Heart right ventricle (tissue), 16 donors: ENCODE measurements at regions not wholly inside any gene's neighbourhood (a gene's known extent, or its start where the extent isn't known, plus 50 kb on each side); places are given as distances from the start of the nearest gene placed in this dataset.

Experiments
- ATAC-seq, 8 donors: fragments of 200-7000 bp; cut with Tn5 transposase; one replicate each; pipeline ENCODE4 v1.9.1; 2020; ENCODE audit warnings: mild to moderate bottlenecking in 8 of 8, moderate library complexity in 8 of 8, moderate number of reproducible peaks in 1 of 8
- DNase-seq, 2 donors: peaks; one replicate each; pipeline ENCODE4 v3.0.0-alpha.2; 2020
- H3K27ac ChIP-seq, 10 donors: fragments of 200-600 bp; sonication (generic) in 2 of 10; one replicate each; pipeline versions ENCODE4 v1.5.0 to v1.8.0; 2020 to 2022; ENCODE audit warnings: mild to moderate bottlenecking in 3 of 10
- H3K27me3 ChIP-seq, 7 donors: fragments of 200-600 bp; one replicate each; pipeline ENCODE4 v1.8.0; 2021 to 2022; ENCODE audit warnings: mild to moderate bottlenecking in 2 of 7
- H3K36me3 ChIP-seq, 9 donors: fragments of 200-600 bp; sonication (generic) in 1 of 9; one replicate each; pipeline versions ENCODE4 v1.5.0 to v1.8.0; 2020 to 2022; ENCODE audit warnings: mild to moderate bottlenecking in 2 of 9
- H3K4me1 ChIP-seq, 9 donors: fragments of 200-600 bp; sonication (generic) in 1 of 9; one replicate each; pipeline versions ENCODE4 v1.5.0 to v1.8.0; 2020 to 2022; ENCODE audit warnings: mild to moderate bottlenecking in 4 of 9
- H3K4me3 ChIP-seq, 10 donors: fragments of 200-600 bp; sonication (generic) in 2 of 10; one replicate each; pipeline versions ENCODE4 v1.5.0 to v1.8.0; 2020 to 2022; ENCODE audit warnings: mild to moderate bottlenecking in 7 of 10, moderate library complexity in 2 of 10
- H3K9me3 ChIP-seq, 11 donors: fragments of 200-600 bp in 10 of 11; sonication (generic) in 2 of 11; one replicate each; pipeline versions ENCODE4 v1.5.0 to v1.8.0; 2013 to 2022; ENCODE audit warnings: mild to moderate bottlenecking in 2 of 11, control low read depth in 1 of 11, moderate library complexity in 1 of 11
- CTCF ChIP-seq, 9 donors: fragments of 200-600 bp; sonication (generic) in 2 of 9; IDR thresholded peaks; one replicate each; pipeline versions ENCODE4 v1.5.0 to v1.8.0; 2021 to 2022; ENCODE audit warnings: antibody characterized with exemption in 9 of 9, mild to moderate bottlenecking in 5 of 9, moderate library complexity in 1 of 9
- WGBS, 2 donors: extraction: QIAGEN DNeasy Blood & Tissue Kit; methylation state at CpG; one replicate each; pipeline ENCODE4 v1.1.7; 2013; ENCODE audit warnings: inconsistent platforms in 1 of 2; 5-methylcytosine and 5-hydroxymethylcytosine counted together
- intact Hi-C, 10 donors: fragments of 100-400 bp; cut with DNase I; formaldehyde crosslinking; loops; one replicate each; pipeline versions ENCODE4 v1.11.1 to v1.14.2; 2022
- donor health status: Arrhythmogenic right ventricular cardiomyopathy.
- donor health status: ischemic (EF 13 %, LVEDD 7.1; RV severe dilation, severe dysfunction).
- donor health status: healthy with polysubstance abuse.
- donor health status: DM: no; HTN: yes; CAD: no.
- donor health status: DM: no; HTN: no; CAD: no.
- donor health status: ischemic (EF 25% LVEDD 6.9; RV normal size, moderate dysfunction).
- donor health status: ischemic (EF 25% LVEDD 5.7; RV mildly dilated, moderate dysfunction).
- donor health status: healthy.
- donor health status: DM: yes; HTN: yes; CAD: no.
- donor health status: Ischemic cardiomyopathy.
- donor health status: ischemic (EF 35%, LVEDD 5.7; RV mildly dilated, moderate dysfunction).
- donor health status: nonischemic (EF 11% LVEDD 7.7; RV severe dilation, severe dysfunction).
- donor health status: DM: yes; HTN: yes; CAD: no.
- donor health status: PGD.
- donor health status: ischemic (EF 29% LVEDD 5.4; RV normal size, mild dysfunction).
- donor health status: nonischemic (EF 23%, LVEDD 6.1; RV moderate dilation, normal function).

DNA sequence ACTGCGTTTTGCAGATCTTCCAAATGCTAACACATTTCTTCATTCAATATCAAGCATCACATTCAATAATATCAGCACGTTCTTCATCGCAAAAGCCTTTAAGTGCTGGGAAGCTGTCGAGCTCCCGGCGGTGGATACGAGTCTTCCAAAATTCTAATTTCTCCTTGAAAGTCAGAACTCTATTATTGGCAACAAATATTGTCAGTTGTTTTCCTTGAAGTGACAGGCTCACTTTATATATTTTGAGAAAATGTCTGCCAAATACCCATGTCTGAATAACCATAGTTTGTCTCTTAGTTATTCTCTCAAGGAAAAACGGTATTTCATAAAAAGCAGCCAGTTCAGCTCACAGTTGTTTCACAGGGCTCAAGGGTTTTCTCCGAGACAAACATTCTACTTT lies 226.2 kb upstream of the C1orf174 start:
- peaks cover 0 to 18% (median 4%) of the 10 kb centered on the region in 7 donors for H3K27me3 ChIP-seq
- H3K9me3 ChIP-seq, result peaks cover 0 to 5% (median 0%) of the 10 kb centered on the region in 11 donors
- TF ChIP-seq CTCF (IDR thresholded peaks at IDR 0.05), result no peak
- H3K4me3 ChIP-seq, result no peak overlapping the region
- intact Hi-C loops, result no loop called here
- 90% methylated on average over 9 of the region's 9 CpGs for WGBS, 2 donors
- no peak overlapping the region for H3K27ac ChIP-seq
- no peaks in the 10 kb centered on the region for H3K36me3 ChIP-seq
- no peaks in the 10 kb centered on the region for H3K4me1 ChIP-seq
- ATAC-seq, result no peak
- DNase-seq, result no peak

GRCh38 chr1:4126731-4127591 lies 226.9 kb upstream of the C1orf174 start:
- Histone ChIP-seq H3K27me3 (peaks cover 0 to 18% (median 4%) of the 10 kb centered on the region in 7 donors), H3K36me3 (no peaks in the 10 kb centered on the region), H3K9me3 (peaks cover 0 to 5% (median 0%) of the 10 kb centered on the region in 11 donors), H3K27ac (no peak overlapping the region), H3K4me1 (no peaks in the 10 kb centered on the region), H3K4me3 (no peak overlapping the region)
- intact Hi-C loops, result no loop called here
- ATAC-seq, result no peak
- TF ChIP-seq CTCF (IDR thresholded peaks at IDR 0.05), result no peak
- DNase-seq, result no peak
- WGBS, 2 donors, result 79 to 81% methylated on average over 20 of the region's 20 CpGs

DNA sequence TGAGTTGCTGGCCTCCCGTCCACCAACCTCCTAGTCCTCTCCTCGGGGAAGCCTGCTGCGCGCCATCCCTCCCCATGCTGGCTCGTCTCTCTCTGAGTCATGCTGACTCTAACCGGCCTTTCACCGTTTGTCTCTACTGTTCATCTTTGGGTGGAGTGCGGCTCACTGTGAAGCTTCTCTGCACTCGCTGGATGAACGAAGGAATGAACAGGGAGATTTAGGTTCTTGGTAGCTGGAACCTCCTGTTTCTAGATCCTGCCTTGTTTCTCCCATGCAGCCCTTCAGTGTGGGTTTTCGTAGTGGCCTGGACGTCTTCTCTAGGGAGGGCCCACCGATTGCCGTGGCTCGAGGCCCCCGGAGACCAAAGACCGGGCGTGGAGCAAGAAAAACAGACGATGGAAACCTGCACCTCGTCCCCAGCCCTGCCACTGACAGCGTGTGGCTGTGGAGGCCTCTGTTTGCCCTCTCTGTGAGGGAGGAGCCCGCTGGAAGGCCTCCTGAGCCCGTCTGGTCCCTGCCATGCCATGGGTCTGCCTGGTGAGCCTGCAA lies 227.6 kb upstream of the C1orf174 start:
- peaks cover 0 to 5% (median 0%) of the 10 kb centered on the region in 11 donors for H3K9me3 ChIP-seq
- H3K4me1 ChIP-seq, result no peaks in the 10 kb centered on the region
- DNase-seq (no peak), ATAC-seq (no peak)
- no peak overlapping the region for H3K4me3 ChIP-seq
- H3K27me3 ChIP-seq, result peaks cover 0 to 18% (median 4%) of the 10 kb centered on the region in 7 donors
- no peak overlapping the region for H3K27ac ChIP-seq
- TF ChIP-seq CTCF (IDR thresholded peaks at IDR 0.05), result no peak
- intact Hi-C loops, result no loop called here
- 72 to 76% methylated on average over 23 of the region's 23 CpGs for WGBS, 2 donors
- H3K36me3 ChIP-seq, result no peaks in the 10 kb centered on the region

DNA sequence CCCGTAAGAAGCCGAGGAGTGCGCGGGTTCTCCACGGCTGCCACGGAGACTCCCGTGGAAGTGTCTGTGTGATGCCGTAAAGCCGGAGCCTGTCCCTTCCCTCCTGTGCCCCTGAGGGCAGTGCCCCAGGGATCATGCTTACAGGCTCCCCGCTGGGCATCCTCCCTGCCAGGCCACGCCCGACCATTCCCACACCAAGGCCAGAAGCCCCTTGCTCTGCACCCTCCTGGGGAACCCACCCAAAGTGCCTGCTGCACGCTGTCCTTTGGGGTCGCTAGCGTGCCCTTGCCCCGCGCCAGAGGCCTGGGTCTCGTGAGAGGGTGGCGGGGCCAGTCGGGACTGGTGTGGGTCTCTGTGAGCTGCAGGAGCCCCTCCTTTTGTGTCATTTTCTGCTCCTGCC lies 228.5 kb upstream of the C1orf174 start:
- Histone ChIP-seq H3K4me1 (no peaks in the 10 kb centered on the region), H3K4me3 (no peak overlapping the region), H3K36me3 (no peaks in the 10 kb centered on the region), H3K9me3 (peaks cover 0 to 5% (median 0%) of the 10 kb centered on the region in 11 donors), H3K27ac (no peak overlapping the region), H3K27me3 (peaks cover 0 to 22% (median 5%) of the 10 kb centered on the region in 7 donors)
- TF ChIP-seq CTCF (IDR thresholded peaks at IDR 0.05), result no peak
- intact Hi-C loops, result no loop called here
- 89 to 92% methylated on average over 20 of the region's 20 CpGs for WGBS, 2 donors
- ATAC-seq (no peak), DNase-seq (no peak)
